Sigmoid colon (tissue), 6 donors: ENCODE measurements at regions not wholly inside any gene's neighbourhood (a gene's known extent, or its start where the extent isn't known, plus 50 kb on each side); places are given as distances from the start of the nearest gene placed in this dataset.

Experiments used
- DNase-seq: peaks from one replicate; pipeline ENCODE4 v3.0.0-alpha.2; 2019
- H3K27ac ChIP-seq, 4 donors: fragments of 200-600 bp; sonication (generic); one replicate each; pipeline ENCODE4 v1.5.1; 2016 to 2019; ENCODE audit warnings: mild to moderate bottlenecking in 1 of 4
- H3K27me3 ChIP-seq, 3 donors: fragments of 200-600 bp; sonication (generic); one replicate each; pipeline ENCODE4 v1.5.1; 2019; ENCODE audit warnings: mild to moderate bottlenecking in 1 of 3
- H3K36me3 ChIP-seq, 4 donors: fragments of 200-600 bp; sonication (generic); one replicate each; pipeline ENCODE4 v1.5.1; 2016 to 2019
- H3K4me1 ChIP-seq, 4 donors: fragments of 200-600 bp; sonication (generic); one replicate each; pipeline ENCODE4 v1.5.1; 2017 to 2019
- H3K4me3 ChIP-seq, 4 donors: fragments of 200-600 bp; sonication (generic); one replicate each; pipeline ENCODE4 v1.5.1; 2017 to 2019; ENCODE audit warnings: mild to moderate bottlenecking in 2 of 4, moderate library complexity in 1 of 4
- H3K9me3 ChIP-seq, 4 donors: fragments of 200-600 bp in 3 of 4; sonication (generic) in 3 of 4; one replicate each; pipeline versions ENCODE4 v1.5.1 to v1.6.1; 2013 to 2019
- EP300 ChIP-seq, 4 donors: sonication (generic); formaldehyde crosslinking; IDR thresholded peaks; one replicate each; pipeline ENCODE4 v1.6.1; 2017; ENCODE audit warnings: antibody characterized with exemption in 4 of 4
- POLR2A ChIP-seq, 2 donors: fragments of 450-650 bp; IDR thresholded peaks; one replicate each; pipeline ENCODE4 v1.6.1; 2016; ENCODE audit warnings: antibody characterized with exemption in 2 of 2, mild to moderate bottlenecking in 2 of 2, moderate library complexity in 2 of 2
- POLR2AphosphoS5 ChIP-seq, 4 donors: sonication (generic); formaldehyde crosslinking; IDR thresholded peaks; one replicate each; pipeline ENCODE4 v1.6.1; 2017; ENCODE audit warnings: antibody characterized with exemption in 4 of 4
- WGBS, 2 donors: extraction: QIAGEN DNeasy Blood & Tissue Kit; methylation state at CpG; one replicate each; pipeline ENCODE4 v1.1.7; 2013; 5-methylcytosine and 5-hydroxymethylcytosine counted together
- intact Hi-C: fragments of 100-400 bp; cut with DNase I; formaldehyde crosslinking; loops from one replicate; pipeline ENCODE4 v1.15.1; 2023
- TF ChIP-seq, protein P1 (sequence below), 4 experiments: fragments of 450-650 bp in 3 of 4; fragments of 200-600 bp in 1 of 4; IDR thresholded peaks; one replicate each; pipeline ENCODE4 v1.5.1; 2016 to 2019; ENCODE audit warnings: antibody characterized with exemption in 4 of 4, mild to moderate bottlenecking in 3 of 4, moderate library complexity in 2 of 4
- donor health status: healthy with polysubstance abuse.
- donor health status: healthy.

DNA sequence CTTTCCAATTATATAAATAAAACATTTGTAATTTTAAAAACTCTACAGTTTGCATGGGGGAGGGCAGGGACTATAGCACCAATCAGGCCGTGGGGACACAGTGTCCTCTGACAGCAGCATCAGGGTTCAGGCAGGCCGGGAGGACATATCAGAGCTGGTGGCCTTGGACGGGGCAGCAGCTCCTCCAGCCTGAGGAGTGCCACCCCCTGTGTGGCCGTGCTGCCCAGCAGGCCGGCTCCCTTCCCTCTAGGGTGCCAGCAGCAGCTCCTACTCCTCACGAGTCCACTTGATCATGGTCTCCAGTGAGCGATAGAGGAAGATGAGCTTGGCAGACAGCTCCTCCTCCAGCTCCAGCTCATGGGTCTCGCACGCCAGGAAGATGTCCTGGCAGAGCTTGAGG lies 144.0 kb upstream of the PHACTR3 start:
- Histone ChIP-seq H3K9me3 (no peaks in the 10 kb centered on the region), H3K36me3 (no peaks in the 10 kb centered on the region), H3K27me3 (peaks cover 0 to 3% (median 0%) of the 10 kb centered on the region in 3 donors), H3K27ac (no peak overlapping the region), H3K4me3 (no peak overlapping the region), H3K4me1 (peaks cover 0 to 4% (median 1%) of the 10 kb centered on the region in 4 donors)
- 85 to 89% methylated on average over 9 of the region's 9 CpGs for WGBS, 2 donors
- TF ChIP-seq POLR2A (IDR thresholded peaks at IDR 0.05), result no peak
- no peak for TF ChIP-seq POLR2AphosphoS5 (IDR thresholded peaks at IDR 0.05)
- no peak for TF ChIP-seq EP300 (IDR thresholded peaks at IDR 0.05)
- TF ChIP-seq, protein P1, sequence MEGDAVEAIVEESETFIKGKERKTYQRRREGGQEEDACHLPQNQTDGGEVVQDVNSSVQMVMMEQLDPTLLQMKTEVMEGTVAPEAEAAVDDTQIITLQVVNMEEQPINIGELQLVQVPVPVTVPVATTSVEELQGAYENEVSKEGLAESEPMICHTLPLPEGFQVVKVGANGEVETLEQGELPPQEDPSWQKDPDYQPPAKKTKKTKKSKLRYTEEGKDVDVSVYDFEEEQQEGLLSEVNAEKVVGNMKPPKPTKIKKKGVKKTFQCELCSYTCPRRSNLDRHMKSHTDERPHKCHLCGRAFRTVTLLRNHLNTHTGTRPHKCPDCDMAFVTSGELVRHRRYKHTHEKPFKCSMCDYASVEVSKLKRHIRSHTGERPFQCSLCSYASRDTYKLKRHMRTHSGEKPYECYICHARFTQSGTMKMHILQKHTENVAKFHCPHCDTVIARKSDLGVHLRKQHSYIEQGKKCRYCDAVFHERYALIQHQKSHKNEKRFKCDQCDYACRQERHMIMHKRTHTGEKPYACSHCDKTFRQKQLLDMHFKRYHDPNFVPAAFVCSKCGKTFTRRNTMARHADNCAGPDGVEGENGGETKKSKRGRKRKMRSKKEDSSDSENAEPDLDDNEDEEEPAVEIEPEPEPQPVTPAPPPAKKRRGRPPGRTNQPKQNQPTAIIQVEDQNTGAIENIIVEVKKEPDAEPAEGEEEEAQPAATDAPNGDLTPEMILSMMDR (IDR thresholded peaks at IDR 0.05), result no peak
- intact Hi-C loops, result no loop called here
- no peak for DNase-seq

DNA sequence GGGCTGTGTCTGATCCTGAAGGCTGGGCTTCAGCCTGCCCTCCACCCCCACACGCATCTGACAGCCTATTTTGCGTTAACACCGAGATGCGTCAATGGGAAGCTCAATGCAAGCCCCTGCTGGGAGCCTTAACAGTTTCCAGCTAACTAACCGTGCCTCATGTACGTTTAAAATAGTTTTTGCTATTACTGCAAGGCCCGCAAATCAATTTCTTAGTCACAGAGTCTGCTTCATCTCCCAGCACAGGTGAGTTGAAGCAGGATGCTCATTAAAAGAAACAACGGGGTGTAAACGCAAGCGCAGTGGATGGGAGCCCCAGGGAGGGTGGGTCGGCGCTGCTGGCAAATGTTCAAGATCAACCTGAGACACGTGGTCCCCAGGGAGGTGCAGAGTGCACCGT lies 142.8 kb upstream of the PHACTR3 start:
- TF ChIP-seq EP300 (IDR thresholded peaks at IDR 0.05) (no peak), POLR2A (IDR thresholded peaks at IDR 0.05) (no peak), POLR2AphosphoS5 (IDR thresholded peaks at IDR 0.05) (no peak)
- TF ChIP-seq, protein P1 (IDR thresholded peaks at IDR 0.05), result no peak

DNA sequence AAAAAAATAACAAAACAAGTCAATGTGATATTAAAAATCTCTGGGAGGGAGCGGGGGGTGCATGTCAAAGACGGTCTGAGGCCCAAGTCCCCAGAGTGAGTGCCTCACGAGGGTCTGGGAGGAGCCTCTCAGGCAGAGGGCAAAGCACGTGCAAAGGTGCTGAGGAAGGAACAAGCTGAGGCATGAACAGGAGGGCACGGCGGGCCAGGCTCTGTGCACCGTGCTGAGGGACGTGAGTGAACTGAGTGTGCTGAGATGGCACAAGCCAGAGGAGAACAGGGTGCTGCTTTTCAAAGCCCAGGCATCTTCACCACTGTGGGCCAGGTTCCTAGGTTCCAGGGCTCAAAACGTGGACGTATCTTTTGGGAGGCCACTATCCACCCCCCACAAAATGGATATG lies 142.1 kb upstream of the PHACTR3 start:
- H3K27ac ChIP-seq, result no peak overlapping the region
- no peaks in the 10 kb centered on the region for H3K27me3 ChIP-seq
- DNase-seq, result no peak
- H3K4me3 ChIP-seq, result no peak overlapping the region
- no peaks in the 10 kb centered on the region for H3K36me3 ChIP-seq
- intact Hi-C loops, result no loop called here
- no peak for TF ChIP-seq POLR2AphosphoS5 (IDR thresholded peaks at IDR 0.05)
- no peak for TF ChIP-seq POLR2A (IDR thresholded peaks at IDR 0.05)
- TF ChIP-seq EP300 (IDR thresholded peaks at IDR 0.05), result no peak
- TF ChIP-seq, protein P1 (IDR thresholded peaks at IDR 0.05), result no peak
- H3K9me3 ChIP-seq, result no peaks in the 10 kb centered on the region
- WGBS, 2 donors, result 78 to 82% methylated on average over 10 of the region's 10 CpGs
- H3K4me1 ChIP-seq, result no peaks in the 10 kb centered on the region

More for the DNA sequence above, 142.8 kb upstream of the PHACTR3 start:
- DNase-seq, result no peak
- intact Hi-C loops, result no loop called here
- no peaks in the 10 kb centered on the region for H3K4me1 ChIP-seq
- no peak overlapping the region for H3K4me3 ChIP-seq
- WGBS, 2 donors, result 58 to 67% methylated on average over 14 of the region's 14 CpGs
- H3K9me3 ChIP-seq, result no peaks in the 10 kb centered on the region
- no peak overlapping the region for H3K27ac ChIP-seq
- H3K27me3 ChIP-seq, result peaks cover 0 to 3% (median 0%) of the 10 kb centered on the region in 3 donors
- H3K36me3 ChIP-seq, result no peaks in the 10 kb centered on the region

DNA sequence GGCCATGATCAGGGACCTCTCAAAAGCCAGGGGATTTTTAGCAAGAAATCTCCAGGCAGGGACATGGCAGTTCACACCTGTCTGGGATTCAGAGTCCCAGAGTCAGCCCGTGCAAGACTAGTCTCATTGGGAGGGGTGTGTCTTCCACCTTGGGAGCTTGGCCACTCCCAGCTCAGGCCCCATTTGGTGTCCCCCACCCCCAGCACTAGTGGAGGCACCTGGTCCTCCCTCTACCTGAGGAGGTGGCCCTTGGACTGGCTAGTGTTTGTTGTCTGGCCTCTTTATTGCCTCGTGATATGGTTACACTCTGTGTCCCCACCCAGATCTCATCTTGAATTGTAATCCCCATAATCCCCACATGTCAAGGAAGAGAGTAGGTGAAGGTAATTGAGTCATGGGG lies 140.8 kb upstream of the PHACTR3 start:
- no peak overlapping the region for H3K4me3 ChIP-seq
- H3K9me3 ChIP-seq, result no peaks in the 10 kb centered on the region
- DNase-seq, result no peak
- no peaks in the 10 kb centered on the region for H3K4me1 ChIP-seq
- no peaks in the 10 kb centered on the region for H3K27me3 ChIP-seq
- no peak for TF ChIP-seq POLR2A (IDR thresholded peaks at IDR 0.05)
- TF ChIP-seq, protein P1 (IDR thresholded peaks at IDR 0.05), result no peak
- no peak for TF ChIP-seq POLR2AphosphoS5 (IDR thresholded peaks at IDR 0.05)
- TF ChIP-seq EP300 (IDR thresholded peaks at IDR 0.05), result no peak
- H3K36me3 ChIP-seq, result no peaks in the 10 kb centered on the region
- intact Hi-C loops, result no loop called here
- WGBS, 2 donors, result 16 to 72% methylated on average over 2 of the region's 2 CpGs
- no peak overlapping the region for H3K27ac ChIP-seq

DNA sequence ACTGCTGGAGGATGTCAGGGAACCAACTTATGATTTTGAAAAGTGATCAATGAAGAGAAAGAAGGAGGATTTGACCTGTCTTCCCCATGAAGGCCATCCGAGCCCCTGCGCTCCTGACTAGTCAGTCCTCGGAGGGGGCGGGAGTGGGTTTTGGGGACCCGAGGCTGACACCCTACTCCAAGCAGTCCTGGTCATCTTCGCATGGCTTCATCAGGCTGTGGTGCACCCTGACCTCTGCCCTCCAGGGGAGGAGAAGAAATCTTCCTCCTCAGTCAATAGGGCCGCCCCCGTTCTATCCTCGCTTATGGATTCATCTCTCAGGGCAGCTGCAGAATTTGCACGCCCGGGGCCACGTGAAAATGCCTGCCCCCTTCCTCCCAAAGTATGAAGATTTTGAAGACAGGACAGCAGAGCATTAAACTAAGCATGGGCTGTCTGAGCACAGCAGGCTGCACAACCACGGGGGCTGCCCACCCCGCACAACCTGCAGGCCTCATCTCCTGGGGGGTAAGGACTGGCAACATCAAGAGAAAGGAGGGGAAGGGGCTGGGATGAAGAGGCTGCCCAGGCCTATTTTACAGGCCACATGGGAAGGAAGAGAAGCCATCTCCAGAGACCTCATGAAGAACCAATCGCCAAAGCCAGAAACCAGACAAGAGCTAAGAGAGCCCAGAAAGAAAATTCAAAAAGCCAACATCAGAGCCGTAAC lies 138.1 kb upstream of the PHACTR3 start:
- Histone ChIP-seq H3K27ac (no peak overlapping the region), H3K4me1 (no peaks in the 10 kb centered on the region), H3K36me3 (no peaks in the 10 kb centered on the region), H3K4me3 (no peak overlapping the region), H3K9me3 (no peaks in the 10 kb centered on the region), H3K27me3 (no peaks in the 10 kb centered on the region)
- DNase-seq, result peak; percentile 56
- WGBS, 2 donors, result 93% methylated on average over 16 of the region's 16 CpGs
- TF ChIP-seq, protein P1 (IDR thresholded peaks at IDR 0.05), result no peak
- TF ChIP-seq EP300 (IDR thresholded peaks at IDR 0.05), result no peak
- TF ChIP-seq POLR2AphosphoS5 (IDR thresholded peaks at IDR 0.05), result no peak
- no peak for TF ChIP-seq POLR2A (IDR thresholded peaks at IDR 0.05)
- intact Hi-C loops, result no loop called here
